NCI-H82 treated with DMSO at 0.1 percent for 48 hours (cell line): ENCODE measurements at regions not wholly inside any gene's neighbourhood (a gene's known extent, or its start where the extent isn't known, plus 50 kb on each side); places are given as distances from the start of the nearest gene placed in this dataset.

Experiments
- DNase-seq: peaks from one replicate; lab custom pipeline; 2025; ENCODE audit not compliant: unreplicated experiment; lab: John Stamatoyannopoulos, UW

DNA sequence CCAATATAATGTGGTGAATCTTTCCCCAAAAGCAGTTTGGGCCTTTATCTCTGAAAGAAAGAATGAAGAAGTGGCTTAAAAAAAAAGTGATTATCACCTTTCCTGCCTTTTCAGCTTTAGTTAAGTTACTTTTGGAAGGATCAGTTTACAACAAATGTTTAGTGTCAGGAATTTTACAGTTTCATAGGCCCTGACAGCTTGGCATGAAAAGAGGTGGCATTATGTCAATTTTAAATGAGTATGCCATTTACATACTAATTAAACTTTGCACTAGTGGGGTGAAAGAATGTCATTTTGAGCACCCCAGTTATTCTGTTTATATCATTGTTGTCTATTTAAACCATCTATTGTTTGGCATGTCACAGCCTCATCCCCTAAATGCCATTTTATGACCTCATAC lies 763.5 kb upstream of the FANCL start:
- DNase-seq, result no peak

DNA sequence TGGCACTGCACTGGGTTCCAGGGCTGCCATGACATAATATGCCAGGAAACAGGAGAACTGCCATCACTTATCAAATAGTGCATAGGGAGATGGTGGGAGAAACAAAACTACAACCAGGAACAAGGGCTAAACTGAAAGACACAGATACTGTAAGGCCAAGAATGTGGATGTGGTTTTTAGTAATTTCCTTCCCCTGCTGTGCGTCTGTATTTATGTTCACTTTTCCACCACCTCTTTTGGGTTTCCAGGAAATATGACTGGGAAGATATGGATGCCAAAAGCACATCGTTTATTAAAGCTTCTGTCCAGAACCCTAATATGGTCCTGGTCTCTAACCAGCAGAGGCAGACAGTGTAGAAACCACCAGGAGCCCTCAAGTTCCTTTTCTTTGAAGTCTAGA lies 759.7 kb upstream of the FANCL start:
- no peak for DNase-seq

DNA sequence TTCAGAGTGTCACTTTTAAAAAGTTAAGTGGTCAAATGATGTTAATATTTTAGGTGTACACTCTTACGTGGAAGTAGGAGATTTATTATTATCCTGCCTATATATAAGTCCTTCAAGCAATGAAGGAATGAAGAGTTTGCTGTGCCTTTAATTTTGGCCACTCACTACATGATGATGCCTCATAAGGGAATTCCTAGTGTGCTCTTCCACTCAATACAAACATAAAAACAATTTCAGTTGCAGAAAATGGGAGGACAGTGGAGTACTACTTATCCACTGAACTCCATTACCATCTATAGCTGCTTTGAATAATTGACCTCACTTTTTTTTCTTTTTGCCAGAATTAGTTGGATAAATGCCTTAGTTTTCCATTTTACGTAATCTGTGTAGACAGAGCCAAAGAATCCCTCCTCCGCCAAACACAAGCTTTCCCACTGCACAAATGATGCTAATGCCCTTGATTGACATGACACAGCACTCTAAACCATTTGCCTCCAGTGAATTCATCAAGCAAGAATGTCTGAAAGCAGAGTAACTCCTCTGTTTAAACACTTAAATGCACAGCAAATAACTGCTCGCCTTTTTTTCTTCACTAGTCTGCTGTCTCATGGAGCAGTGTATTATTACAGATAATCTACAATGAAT lies 751.1 kb upstream of the FANCL start:
- DNase-seq, result no peak

DNA sequence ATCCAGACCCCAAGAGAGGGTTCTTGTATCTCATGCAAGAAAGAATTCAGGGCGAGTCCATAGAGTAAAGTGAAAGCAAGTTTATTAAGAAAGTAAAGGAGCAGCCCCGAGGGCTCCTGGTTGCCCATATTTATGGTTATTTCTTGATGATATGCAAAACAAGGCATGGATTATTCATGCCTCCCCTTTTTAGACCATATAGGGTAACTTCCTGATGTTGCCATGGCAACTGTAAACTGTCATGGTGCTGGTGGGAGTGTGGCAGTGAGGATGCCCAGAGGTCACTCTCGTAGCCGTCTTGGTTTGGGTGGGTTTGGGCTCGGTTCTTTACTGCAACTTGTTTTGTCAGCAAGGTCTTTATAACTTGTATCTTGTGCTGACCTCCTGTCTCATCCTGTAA lies 750.2 kb upstream of the FANCL start:
- DNase-seq, result no peak

DNA sequence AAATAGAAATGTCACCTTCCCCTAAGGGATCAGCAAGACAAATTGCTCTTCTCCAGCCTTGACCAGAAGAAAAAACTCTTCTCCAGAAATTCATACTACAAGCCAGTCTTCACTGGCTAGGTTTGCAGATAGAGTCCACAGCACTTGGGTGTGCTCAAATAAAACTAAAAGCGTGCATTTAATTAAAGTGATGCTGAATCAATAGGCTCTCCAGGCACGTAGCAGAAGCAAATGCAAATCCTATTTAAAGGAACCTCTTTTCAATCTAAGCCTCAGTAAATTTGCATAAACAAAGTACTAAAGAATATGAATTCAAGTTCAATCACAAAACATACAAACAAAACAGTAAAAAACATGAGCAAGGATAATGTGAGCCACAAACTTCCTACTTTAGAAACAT lies 744.4 kb upstream of the FANCL start:
- no peak for DNase-seq

DNA sequence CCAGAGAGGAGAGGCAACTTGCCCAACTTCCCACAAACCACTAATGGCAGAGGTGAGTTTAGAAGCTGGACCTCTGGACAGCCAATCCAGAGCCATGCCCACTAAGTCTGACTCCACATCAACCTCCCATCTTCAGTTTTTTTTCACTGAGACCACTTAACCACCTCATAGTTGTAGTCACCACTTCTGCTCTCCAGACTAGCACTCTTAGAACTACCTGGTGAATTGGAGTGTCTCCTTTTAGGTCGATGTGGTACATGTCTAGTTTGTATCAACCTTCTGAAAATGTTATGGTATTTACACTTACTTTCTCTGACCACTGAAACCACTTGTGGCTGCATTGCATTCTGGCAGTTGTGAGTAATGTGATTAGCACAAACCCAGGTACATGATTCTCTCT lies 743.6 kb upstream of the FANCL start:
- DNase-seq, result no peak

DNA sequence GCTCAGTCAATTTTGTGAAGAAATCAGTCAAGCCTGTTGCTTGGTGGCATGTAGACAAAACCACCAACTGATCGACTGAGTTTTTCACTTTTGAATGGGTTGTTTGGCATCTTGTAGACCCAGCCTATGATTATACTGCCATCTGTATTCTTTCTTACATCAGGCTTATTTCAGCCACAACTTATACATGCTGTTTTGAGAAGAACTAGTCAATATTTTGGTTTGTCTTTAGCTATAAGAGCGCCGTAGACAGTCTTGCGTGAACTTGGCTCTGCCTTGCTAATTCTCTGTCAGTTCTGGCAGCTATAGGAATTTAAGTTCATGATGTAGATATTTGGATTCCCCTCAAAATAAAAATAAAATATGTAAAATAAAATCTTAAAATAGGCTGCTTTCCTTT lies 742.0 kb upstream of the FANCL start:
- DNase-seq, result no peak

DNA sequence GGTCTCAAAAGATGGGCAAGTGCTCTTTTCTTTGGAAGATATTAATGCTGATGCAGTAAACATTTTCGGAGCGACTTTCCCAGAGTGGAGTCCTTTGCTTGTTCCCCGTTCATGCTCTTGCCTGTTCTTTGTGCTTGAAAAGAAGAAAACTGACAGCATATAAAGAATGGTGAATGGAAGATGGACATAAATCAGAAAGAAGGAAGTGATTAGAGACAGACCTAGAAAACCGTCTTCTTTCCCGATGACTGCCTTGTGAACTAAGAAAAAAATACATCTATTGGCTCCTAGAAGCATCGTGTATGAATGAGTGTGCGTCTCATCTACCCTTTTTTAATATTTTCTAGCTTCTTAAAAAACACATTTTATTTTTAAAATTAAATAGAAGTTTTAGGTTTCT lies 740.1 kb upstream of the FANCL start:
- DNase-seq, result no peak

DNA sequence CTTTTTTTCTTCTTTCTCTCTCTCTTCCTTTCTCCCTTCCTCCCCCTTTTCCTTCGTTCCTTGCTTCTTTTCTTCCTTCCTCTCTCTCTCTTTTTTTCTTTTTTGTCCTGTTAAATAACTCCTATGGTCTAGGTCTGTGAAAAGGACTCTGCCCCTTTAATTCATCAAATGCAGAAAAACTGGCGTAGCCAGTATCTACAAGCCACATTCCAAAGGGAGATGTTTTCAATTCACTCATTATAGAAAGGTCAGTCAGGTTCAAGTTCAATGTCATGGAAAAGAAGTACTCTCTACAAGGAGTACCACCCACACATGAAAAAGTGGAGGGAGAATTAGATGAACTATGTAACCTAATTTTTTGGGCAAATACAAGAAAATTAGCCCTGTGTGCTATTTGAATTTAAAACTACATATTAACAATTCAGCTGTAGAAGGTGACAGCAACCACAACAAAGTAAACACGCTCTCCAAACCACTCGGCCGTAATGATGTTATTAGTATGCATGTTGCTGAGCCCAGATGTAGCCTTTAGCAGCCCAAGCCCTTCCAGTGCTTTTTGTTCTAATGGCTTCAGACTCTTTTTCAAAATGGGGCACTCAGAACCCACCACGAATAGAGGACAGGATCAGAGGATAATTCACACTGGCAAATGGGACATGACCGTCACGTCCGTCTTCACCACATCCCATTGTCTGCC lies 735.4 kb upstream of the FANCL start:
- no peak for DNase-seq

DNA sequence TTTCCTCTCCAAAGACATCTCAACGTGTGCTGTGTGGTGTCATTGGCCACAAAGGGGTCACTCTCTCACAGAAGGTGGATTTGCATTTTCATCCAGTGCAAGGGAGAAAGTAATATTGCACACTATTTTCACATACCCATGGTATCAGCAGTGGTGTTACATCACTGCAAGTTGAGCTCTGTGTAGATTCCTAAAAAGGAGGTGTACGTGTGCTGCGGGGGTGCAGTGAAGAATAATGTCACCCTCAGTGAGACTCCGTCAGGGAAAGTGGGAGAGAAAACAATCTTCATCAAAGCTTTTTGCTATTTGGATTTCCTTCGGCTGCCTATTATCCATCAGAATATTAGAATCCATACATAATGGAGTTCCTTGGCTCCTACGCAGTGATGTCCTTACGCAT lies 733.8 kb upstream of the FANCL start:
- no peak for DNase-seq

DNA sequence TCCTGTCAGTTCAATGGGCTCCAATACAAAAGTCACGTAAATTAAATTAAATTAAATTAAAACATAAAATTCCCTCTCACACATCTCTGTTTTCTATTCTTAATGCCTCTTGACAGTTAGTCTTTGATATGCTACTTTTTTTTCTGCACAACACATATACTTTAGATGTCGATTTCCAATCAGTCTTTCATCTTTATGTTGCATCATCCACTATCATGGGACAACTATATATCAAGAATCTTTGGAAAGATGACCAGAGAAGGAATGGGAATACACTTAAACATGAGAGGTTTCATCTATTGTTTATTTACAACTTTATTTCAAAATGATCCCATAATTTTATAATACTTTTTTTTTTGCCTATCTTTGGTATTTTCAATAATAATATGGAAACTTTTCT lies 733.3 kb upstream of the FANCL start:
- no peak for DNase-seq

DNA sequence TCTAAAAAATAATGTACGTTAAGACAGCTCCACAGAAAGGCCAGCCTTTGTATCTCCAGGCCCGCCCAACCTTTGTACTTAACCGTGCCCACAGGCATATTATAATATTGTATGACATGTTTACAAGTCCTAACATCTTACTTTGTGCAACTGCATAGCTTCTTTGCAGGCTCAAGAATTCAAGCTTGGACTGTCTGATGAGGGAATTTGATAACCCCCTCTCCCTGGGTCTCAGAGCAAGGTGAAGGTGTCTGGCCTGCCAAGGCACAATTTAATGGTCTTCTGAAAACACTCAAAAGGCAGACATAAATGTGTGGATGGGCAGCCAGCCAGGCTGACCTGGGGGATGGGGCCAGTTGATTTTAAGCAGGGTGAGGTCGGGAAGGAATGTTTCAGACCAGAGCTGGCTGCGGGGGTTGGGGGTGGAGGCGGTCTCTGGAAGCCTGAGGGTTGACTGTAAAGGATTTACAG lies 732.7 kb upstream of the FANCL start:
- no peak for DNase-seq

DNA sequence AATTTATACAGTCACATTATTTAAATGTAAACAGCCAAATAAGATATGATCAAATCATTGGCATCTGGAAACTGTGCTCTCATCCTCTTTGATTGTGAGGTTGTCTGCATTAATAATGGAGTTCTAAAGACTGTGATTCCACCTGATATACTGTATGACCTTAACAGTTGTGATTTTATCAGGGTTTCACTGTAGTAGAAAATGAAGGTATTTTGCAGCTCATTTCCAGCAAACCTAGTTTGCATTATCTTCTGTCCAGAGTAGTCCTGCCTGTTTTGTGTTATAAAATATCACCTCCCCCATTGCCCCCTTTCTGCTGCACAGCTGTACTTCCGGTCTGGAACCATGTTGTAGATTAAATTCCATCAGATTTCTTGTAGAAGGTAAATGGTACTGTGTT lies 731.6 kb upstream of the FANCL start:
- DNase-seq, result no peak

DNA sequence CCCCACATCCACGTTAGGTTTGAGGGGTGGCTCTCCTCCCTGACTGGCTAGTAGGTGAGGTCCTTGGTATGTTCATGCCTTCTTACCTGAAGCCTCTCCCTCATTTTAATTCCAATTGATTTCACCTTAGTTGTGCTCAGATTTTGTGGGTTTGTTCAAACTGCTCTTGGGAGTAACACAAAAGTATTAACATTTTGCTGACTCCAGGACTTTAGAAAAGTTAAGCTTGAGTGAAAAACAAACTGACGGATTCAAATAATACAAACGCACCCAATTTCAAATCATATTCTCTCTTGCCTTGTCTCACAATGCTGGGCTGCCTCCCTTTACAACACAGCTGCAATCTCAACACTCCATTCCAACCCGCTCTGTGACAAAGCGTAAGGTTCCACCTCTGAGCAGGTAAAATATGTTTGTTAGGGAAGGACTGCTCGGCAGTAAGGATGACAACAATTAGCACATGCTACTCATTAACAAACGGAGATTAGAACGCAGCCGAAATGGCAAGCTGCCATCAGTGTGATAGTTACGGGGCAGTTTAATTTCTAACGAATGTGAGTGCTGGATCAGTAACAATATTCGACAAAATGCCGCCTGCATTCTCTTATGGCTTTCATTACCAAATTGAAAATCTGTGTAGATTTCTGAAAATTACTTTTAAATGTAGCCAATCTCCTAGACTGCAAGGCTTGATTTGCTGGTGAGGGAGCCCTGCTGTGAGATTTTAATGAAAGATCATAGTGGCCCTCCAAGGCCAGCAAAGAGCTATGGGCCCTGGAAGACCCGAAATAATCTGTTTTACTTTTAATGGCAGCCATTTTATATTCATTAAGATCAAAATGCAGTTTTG lies 730.6 kb upstream of the FANCL start:
- no peak for DNase-seq

DNA sequence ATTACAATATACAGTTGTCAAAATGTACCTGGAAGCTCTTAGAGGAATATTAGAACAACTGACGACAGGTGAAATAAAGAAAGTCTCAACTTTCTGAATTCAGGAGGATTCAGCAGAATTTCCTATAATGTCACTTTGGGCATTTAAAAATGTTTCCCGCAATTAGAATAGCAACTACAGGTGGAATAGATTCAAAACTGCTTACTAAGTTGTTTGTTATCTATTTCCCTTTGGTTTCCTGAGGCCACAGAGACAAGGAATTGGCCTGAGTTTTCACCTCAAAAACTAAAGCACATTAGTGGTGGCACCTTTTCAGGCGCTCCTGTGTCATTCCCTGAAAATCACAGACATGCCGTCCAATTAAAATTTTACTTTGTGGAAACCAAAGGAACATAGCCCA lies 729.2 kb upstream of the FANCL start:
- DNase-seq, result no peak

DNA sequence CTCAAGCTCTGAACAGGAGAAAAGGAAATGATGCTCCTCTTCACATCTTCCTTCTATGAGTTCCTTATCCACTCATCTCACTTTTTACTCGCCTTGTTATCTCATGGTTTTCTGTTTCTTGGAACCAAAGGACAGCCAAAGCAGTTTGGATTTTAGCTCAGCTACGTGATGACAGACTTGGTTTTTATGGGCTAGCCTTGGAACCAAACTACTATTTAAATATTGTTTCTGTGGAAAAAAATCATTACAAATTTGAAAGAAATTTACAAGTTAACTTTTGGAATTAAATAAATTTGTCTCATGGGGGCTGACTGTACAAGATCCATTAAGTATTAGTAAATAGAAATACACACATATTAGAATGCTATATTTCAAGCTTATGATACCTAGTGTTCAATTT lies 727.8 kb upstream of the FANCL start:
- DNase-seq, result no peak

DNA sequence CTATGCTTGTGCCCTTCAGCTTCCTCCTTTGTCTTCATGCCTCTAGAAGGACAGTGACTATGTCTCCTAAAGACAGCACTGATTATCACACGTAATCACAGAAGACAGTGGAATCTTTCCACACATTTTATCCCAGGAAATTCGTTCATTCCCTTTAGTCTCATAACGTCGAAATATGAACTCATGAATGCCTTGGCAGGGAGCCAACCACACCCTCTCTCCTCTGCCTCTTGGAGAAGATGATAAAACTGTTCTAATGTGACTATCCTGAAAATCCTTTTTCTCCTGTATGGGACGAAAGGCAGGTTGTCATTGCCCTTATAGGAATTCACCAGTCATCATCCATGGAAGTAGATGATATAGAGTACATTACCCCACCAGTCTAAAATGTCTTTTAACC lies 726.6 kb upstream of the FANCL start:
- no peak for DNase-seq

DNA sequence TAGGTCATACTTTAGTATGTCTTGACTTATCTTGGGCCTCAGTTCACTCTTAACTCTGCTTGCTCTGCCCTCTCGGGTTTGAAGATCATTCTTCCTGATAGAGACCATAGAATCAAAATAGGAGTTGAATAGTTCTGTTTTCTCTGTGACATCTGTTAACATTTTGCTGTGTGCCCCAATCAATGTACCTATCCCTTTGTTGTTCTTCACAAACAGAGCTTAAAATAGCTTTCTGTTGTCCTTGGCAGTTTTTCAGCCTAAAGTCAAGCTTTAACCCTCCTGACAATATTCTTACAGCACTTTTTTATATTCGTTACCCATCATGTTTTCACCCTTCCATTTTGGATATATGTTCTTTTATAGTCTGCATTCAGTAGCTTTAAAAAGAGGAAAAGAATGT lies 724.5 kb upstream of the FANCL start:
- no peak for DNase-seq

DNA sequence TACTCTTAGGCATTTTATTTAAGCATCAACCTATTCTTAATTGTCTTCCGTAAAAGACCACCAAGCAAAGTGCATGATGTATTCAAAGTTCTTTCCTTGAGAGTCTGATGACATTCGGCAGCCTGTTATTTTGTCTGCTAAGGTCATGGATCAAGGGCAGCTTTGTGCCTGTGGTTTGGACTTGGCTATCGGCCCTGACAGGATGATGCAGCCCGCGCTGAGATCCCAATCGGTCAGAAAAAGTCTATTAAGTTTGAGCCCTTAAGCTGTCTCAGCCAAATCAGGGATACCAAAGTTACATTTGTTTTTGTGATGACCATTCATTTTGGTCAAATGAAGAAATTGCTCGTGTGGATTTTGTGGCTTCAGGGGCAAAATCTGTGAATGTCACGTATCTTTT lies 718.9 kb upstream of the FANCL start:
- DNase-seq, result no peak

DNA sequence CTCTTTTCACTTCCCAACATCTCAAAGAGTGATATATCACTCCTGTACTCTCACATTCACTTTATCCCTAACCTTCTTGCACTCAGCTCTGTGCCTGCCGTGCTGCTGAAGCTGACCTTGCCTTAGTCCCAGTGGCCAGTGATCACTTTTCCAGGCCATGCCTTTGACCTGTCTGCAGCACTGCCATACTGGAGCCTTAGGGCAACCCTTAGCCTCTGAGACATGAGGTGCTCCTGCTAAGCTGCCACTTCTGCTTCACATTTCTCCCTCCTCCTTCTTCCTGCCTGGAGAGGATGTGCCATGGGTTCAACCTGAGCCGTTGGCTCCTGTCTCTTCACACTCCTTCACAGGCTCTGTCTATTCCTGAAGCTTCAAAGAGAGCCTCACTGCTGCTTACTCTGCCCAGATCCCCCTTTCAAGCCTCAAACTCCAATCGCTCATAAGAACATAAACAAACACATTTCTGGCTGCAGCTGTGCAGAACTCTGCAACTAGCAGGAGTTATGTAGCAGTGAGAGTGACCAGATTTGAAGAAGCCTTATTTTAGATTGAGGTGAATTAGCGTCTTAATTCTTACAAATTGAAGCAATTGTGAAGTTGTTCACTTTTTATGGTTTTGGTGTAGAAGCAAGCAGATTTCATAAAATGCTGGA lies 716.2 kb upstream of the FANCL start:
- DNase-seq, result no peak

DNA sequence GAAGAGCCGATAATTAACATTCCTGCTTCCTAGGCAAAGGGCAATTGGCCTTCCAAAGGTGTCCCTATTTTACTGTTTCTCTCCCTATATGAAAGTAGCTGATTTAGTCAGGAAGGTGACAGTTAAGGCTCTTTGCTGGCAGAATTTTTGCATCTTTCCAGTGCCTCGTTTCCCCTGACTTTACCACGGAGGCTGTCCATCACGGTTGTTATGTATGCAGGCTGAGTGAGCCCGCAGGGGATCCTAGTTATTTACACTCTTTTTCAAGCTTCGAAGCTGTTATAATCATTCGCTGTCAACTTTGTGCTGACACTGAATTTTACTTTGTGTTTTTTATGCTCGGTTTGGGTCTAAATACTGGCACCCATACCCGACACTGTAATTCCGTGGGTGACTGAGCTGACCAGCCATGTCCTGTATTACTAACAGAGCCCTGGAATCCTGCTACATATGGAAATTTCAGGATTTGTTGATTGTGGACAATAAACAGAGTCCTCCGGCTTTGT lies 713.8 kb upstream of the FANCL start:
- no peak for DNase-seq
